HG03280 (cell line): ENCODE measurements at regions not wholly inside any gene's neighbourhood (a gene's known extent, or its start where the extent isn't known, plus 50 kb on each side); places are given as distances from the start of the nearest gene placed in this dataset.
"Not testable (repeated sequence)": the region's sequence is repeated elsewhere in the genome, so short reads cannot be mapped to it uniquely, and the experiment has no call there.

Experiments
- ATAC-seq: cut with Tn5 transposase; IDR thresholded peaks from one replicate; pipeline ENCODE4 v1.9.1; 2021; ENCODE audit warnings: mild to moderate bottlenecking, moderate library complexity; ENCODE audit not compliant: unreplicated experiment

GRCh38 chr6:170221052-170221752 is 69.7 kb downstream of the DLL1 start:
- no peak for ATAC-seq

- not testable (repeated sequence) for ATAC-seq
Measured at GRCh38 chr6:170213637-170214018, 77.2 kb downstream of the DLL1 start.

- no peak for ATAC-seq
Measured at GRCh38 chr6:170212956-170213636, 77.8 kb downstream of the DLL1 start.

GRCh38 chr6:170212051-170212756 is 78.7 kb downstream of the DLL1 start:
- ATAC-seq = no peak

GRCh38 chr6:170211404-170212025 is 79.4 kb downstream of the DLL1 start:
- ATAC-seq = no peak

- no peak for ATAC-seq
Measured at GRCh38 chr6:170210651-170211403, 80.1 kb downstream of the DLL1 start.

GRCh38 chr6:170210026-170210390 is 80.9 kb downstream of the DLL1 start:
- no peak for ATAC-seq

GRCh38 chr6:170209354-170210025 is 81.4 kb downstream of the DLL1 start:
- ATAC-seq = no peak

- ATAC-seq = no peak
Measured at GRCh38 chr6:170208651-170209353, 82.1 kb downstream of the DLL1 start.

GRCh38 chr6:170208182-170208601 is 82.7 kb downstream of the DLL1 start:
- ATAC-seq = no peak

GRCh38 chr6:170207586-170208181 is 83.2 kb downstream of the DLL1 start:
- no peak for ATAC-seq

- no peak for ATAC-seq
Measured at GRCh38 chr6:170206851-170207431, 83.9 kb downstream of the DLL1 start.

- ATAC-seq = no peak
Measured at GRCh38 chr6:170206317-170206621, 84.6 kb downstream of the DLL1 start.

GRCh38 chr6:170205534-170206316 is 85.2 kb downstream of the DLL1 start:
- no peak for ATAC-seq

- ATAC-seq = no peak
Measured at GRCh38 chr6:170205126-170205525, 85.8 kb downstream of the DLL1 start.

GRCh38 chr6:170203212-170203611 is 87.7 kb downstream of the DLL1 start:
- ATAC-seq = no peak

GRCh38 chr6:170202416-170203135 is 88.3 kb downstream of the DLL1 start:
- no peak for ATAC-seq

- ATAC-seq = no peak
Measured at GRCh38 chr6:170201361-170201760, 89.5 kb downstream of the DLL1 start.
